SK-N-SH (cell line): ENCODE measurements at regions not wholly inside any gene's neighbourhood (a gene's known extent, or its start where the extent isn't known, plus 50 kb on each side); places are given as distances from the start of the nearest gene placed in this dataset.
"Not testable (repeated sequence)": the region's sequence is repeated elsewhere in the genome, so short reads cannot be mapped to it uniquely, and the experiment has no call there.

Experiments used
- CTCF ChIA-PET: fragments of 300-600, 350-600 bp; formaldehyde crosslinking; extraction: SDS; loops from one replicate; lab custom pipeline; 2021; lab: Yijun Ruan, JAX
- POLR2A ChIA-PET: fragments of 350-600 bp; sonication (Branson Sonifier 250); formaldehyde crosslinking; extraction: SDS; loops from one replicate; lab custom pipeline; 2020; ENCODE audit warnings: antibody characterized with exemption, inconsistent platforms; lab: Yijun Ruan, JAX
- DNase-seq: peaks from one replicate; pipeline ENCODE4 v3.0.0; 2012
- H2AFZ ChIP-seq: fragments of 200-600 bp; sonication (generic); 2 replicates; pipeline ENCODE4 v1.8.1; 2016; ENCODE audit warnings: antibody characterized with exemption, mild to moderate bottlenecking, low read depth
- H3F3A ChIP-seq: fragments of 200-600 bp; sonication (generic); replicated peaks from 2 replicates; pipeline ENCODE3; 2016; ENCODE audit warnings: antibody characterized with exemption, mild to moderate bottlenecking; ENCODE audit not compliant: insufficient read depth
- H3K27ac ChIP-seq, 2 experiments: fragments of 200-500 bp in 1 of 2; fragments of 200-600 bp in 1 of 2; sonication (Bioruptor generic) in 1 of 2; sonication (generic), shearing (Covaris generic) in 1 of 2; 2 replicates each; pipeline versions ENCODE4 v1.5.1 to v1.6.1; 2014 to 2016; ENCODE audit warnings: low read depth in 2 of 2, inconsistent platforms in 1 of 2, low read length in 1 of 2, mild to moderate bottlenecking in 1 of 2, mixed read lengths in 1 of 2
- H3K27me3 ChIP-seq: fragments of 200-600 bp; sonication (generic), shearing (Covaris generic); 2 replicates; pipeline ENCODE4 v1.6.1; 2016; ENCODE audit warnings: mixed run types; ENCODE audit not compliant: insufficient read depth
- H3K36me3 ChIP-seq, 2 experiments: fragments of 200-500 bp in 1 of 2; fragments of 200-600 bp in 1 of 2; sonication (Bioruptor generic) in 1 of 2; sonication (generic) in 1 of 2; replicated peaks in 1 of 2; 2 replicates each; pipeline versions ENCODE3 to v1.5.1; 2014 to 2016; ENCODE audit warnings: low read length in 1 of 2, mild to moderate bottlenecking in 1 of 2; ENCODE audit not compliant: insufficient read depth in 2 of 2, control insufficient read depth in 1 of 2
- H3K4me1 ChIP-seq, 2 experiments: fragments of 200-500 bp in 1 of 2; fragments of 200-600 bp in 1 of 2; sonication (Bioruptor generic) in 1 of 2; sonication (generic), shearing (Covaris generic) in 1 of 2; 2 replicates each; pipeline versions ENCODE4 v1.5.1 to v1.6.1; 2014 to 2016; ENCODE audit warnings: low read depth in 1 of 2, low read length in 1 of 2, mixed run types in 1 of 2; ENCODE audit not compliant: insufficient read depth in 2 of 2, control insufficient read depth in 1 of 2
- H3K4me2 ChIP-seq: fragments of 200-600 bp; sonication (generic), shearing (Covaris generic); 2 replicates; pipeline ENCODE4 v1.6.1; 2017; ENCODE audit warnings: mixed run types
- H3K4me3 ChIP-seq, 2 experiments: fragments of 200-500 bp in 1 of 2; fragments of 200-600 bp in 1 of 2; sonication (Bioruptor generic) in 1 of 2; sonication (generic), shearing (Covaris generic) in 1 of 2; 2 replicates each; pipeline versions ENCODE4 v1.5.1 to v1.8.1; 2014 to 2016; ENCODE audit warnings: low read depth in 2 of 2, inconsistent platforms in 1 of 2, low read length in 1 of 2, mild to moderate bottlenecking in 1 of 2, mixed read lengths in 1 of 2, moderate library complexity in 1 of 2
- H3K79me2 ChIP-seq: fragments of 200-600 bp; sonication (generic); 2 replicates; pipeline ENCODE4 v1.8.1; 2017; ENCODE audit warnings: mild to moderate bottlenecking; ENCODE audit not compliant: insufficient read depth
- H3K9ac ChIP-seq: fragments of 200-600 bp; sonication (generic); 2 replicates; pipeline ENCODE4 v1.6.1; 2017; ENCODE audit warnings: mixed run types
- H3K9me2 ChIP-seq: fragments of 200-600 bp; sonication (generic); 2 replicates; pipeline ENCODE4 v1.6.1; 2017; ENCODE audit warnings: mixed run types
- H3K9me3 ChIP-seq: fragments of 200-600 bp; sonication (generic); 2 replicates; pipeline ENCODE4 v1.6.1; 2017; ENCODE audit warnings: mixed run types, mild to moderate bottlenecking, moderate library complexity
- H4K20me1 ChIP-seq: fragments of 200-600 bp; sonication (generic); 2 replicates; pipeline ENCODE4 v1.6.1; 2017; ENCODE audit warnings: mild to moderate bottlenecking, mixed run types; ENCODE audit not compliant: insufficient read depth
- WGBS: methylation state at CpG from one replicate; pipeline ENCODE4 v1.1.6; 2017; ENCODE audit warnings: low lambda C conversion rate; 5-methylcytosine and 5-hydroxymethylcytosine counted together

DNA sequence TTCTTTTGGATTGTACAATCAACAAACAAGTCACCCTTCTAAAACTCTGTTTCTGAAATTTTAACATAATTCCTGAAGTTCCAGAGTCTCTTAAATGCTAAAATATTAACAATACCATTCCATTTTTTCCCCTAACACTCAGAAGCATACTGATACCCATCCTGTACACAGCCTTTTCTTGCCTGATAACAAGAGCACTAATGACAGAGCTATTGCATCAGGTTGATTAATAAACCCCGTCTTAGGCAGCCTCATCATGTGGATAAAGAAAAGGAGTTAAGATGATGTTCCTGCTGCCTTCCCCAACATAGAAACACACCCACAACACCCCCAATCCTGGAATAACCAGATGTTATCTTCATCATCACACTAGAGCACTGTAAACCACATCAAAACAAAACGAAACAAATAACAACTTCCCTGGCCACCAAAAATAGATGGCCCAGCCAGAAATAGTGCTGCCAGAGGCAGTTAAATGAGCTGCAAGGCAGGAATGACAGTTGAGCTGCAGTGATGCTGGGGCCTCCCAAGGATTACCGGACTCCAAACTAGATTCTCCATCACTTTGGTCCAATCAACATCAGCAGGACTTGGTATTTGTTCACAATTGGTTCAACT, 146.6 kb upstream of the NBPF9 start:
- H3K79me2 ChIP-seq, POLR2A ChIA-PET, H3F3A ChIP-seq, H3K4me3 ChIP-seq, DNase-seq, H4K20me1 ChIP-seq, H3K4me1 ChIP-seq, H3K4me2 ChIP-seq, H3K9me3 ChIP-seq, H2AFZ ChIP-seq, H3K36me3 ChIP-seq, H3K27ac ChIP-seq, CTCF ChIA-PET, H3K9ac ChIP-seq, H3K27me3 ChIP-seq, H3K9me2 ChIP-seq: not testable (repeated sequence)
- WGBS: no CpG with 5 or more reads among the region's 3 CpGs

DNA sequence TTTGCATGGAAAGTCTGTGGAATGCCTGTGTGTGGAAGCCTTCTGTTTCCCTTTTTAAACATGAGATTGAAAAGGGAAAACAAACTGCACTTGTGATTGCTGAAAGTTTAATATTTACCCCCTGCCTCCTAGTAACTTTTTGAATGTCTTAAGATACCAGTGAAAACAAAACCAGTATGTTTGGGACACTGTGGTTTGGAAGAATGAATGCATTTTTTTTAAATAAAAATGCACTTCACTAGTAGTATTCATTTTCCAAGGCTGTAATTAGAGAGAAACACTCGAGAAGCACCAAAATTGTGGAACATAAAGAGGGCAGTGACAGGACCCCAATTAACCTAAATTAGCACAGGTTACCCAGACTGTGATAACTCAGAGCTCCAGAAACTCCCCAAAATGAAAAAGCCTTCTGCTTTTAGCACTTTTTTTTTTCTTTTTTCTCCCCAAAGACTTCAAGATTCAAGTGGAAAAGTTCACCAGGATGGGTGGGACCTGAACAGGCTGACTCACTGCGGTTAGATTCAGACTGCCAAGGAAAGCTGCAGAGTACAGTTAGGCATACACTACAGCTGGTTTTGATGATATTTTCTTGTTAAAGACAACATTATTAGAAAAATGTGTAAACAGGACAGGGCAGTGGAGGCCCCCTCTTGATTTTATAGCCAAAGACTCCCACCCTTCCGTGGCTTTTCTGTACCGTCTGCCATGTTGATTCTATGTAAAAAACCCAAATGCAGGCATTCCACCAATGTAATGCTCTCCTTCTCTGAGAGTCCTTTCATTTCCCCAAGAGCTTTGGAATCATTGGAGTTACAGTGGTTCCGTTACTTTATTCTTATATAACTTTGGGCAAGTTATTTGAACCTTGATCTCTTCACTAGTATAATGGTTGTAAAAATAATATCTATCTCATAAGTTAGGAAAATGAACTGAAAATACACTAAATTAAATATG, 151.8 kb upstream of the NBPF9 start:
- H3K4me3 ChIP-seq, H3K9ac ChIP-seq, POLR2A ChIA-PET, H3K27ac ChIP-seq, H3K27me3 ChIP-seq, DNase-seq, H3F3A ChIP-seq, H4K20me1 ChIP-seq, H3K9me3 ChIP-seq, H2AFZ ChIP-seq, H3K4me2 ChIP-seq, H3K36me3 ChIP-seq, CTCF ChIA-PET, H3K79me2 ChIP-seq, H3K9me2 ChIP-seq, H3K4me1 ChIP-seq: not testable (repeated sequence)
- WGBS: 20% methylated on average over 1 of the region's 5 CpGs

DNA sequence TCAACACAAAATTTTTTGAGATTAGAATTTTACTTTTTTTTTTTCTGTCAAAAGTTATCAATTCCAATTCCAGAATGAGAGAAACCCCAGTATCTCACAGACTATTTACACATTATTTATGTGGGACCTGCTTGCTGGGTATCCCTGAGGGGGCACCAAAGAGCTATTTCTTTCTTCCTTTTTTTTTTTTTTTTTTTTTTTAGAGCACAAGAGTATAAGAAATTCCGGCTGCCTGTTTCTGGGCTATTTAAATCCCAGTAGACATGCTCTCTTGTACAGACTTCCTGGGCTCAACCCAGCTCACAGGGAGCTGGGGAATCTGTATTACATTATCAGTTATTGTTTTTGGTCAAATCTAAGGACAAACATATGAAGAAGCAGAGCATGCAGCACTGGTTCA, 156.9 kb upstream of the NBPF9 start:
- H3K27ac ChIP-seq, CTCF ChIA-PET: not testable (repeated sequence)
- 70% methylated on average over 1 of the region's 1 CpG for WGBS

DNA sequence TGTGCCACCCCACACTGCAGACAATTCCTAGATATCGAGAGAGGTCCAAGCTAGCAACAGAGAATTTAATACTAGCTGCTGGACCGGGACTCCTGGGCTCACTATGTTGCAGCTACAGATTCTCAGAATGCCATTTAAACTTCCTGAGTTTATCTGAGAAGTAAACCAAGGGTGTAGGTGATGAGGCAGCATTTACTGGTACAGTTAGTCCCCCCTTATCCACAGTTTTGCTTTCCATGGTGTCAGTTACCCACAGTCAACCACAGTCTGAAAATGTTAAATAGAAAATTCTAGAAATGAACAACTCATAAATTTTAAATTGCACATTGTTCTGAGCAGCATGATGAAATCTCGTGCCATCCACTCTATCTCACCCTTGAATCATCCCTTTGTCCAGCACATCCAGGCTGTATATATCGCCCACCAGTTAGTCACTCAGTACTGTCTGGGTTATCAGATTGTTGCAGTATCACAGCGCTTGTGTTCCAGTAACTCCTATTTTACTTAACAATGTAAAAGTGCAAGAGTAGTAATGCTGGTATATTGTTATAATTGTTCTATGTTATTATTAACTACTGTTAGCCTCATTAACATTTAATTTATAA, 157.5 kb upstream of the NBPF9 start:
- DNase-seq, H3K27ac ChIP-seq: not testable (repeated sequence)
- 60% methylated on average over 1 of the region's 5 CpGs for WGBS

More for the DNA sequence above, 156.9 kb upstream of the NBPF9 start:
- DNase-seq, H3K79me2 ChIP-seq, H3K36me3 ChIP-seq, H3K4me2 ChIP-seq, H3K9ac ChIP-seq, H3K4me3 ChIP-seq, H2AFZ ChIP-seq, H4K20me1 ChIP-seq, H3K4me1 ChIP-seq, H3K27me3 ChIP-seq, H3K9me2 ChIP-seq, POLR2A ChIA-PET, H3K9me3 ChIP-seq, H3F3A ChIP-seq: not testable (repeated sequence)

DNA sequence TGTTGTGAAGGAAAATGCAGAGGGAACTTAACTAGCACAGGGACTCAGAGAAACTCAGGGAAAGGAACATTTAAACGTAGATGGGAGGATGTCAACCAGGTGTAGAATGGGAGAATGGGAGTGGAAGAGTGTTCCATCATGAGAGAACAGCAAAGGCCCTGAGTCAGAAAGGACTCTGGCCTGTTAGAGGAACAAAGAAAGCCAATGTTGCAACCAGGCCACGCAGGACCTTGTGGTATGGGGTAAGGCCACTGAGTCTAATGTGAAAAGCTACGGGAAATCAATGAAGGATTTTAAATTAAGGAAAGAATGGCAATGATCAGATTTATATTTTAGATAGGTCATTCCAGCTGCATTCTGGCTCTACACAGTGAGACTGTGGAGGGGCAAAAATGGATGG, 163.9 kb upstream of the NBPF9 start:
- H3K4me2 ChIP-seq, DNase-seq, H3F3A ChIP-seq, H2AFZ ChIP-seq, H3K79me2 ChIP-seq, H3K4me3 ChIP-seq, H3K9ac ChIP-seq, H3K9me2 ChIP-seq, H3K27me3 ChIP-seq, H3K36me3 ChIP-seq, H3K9me3 ChIP-seq, CTCF ChIA-PET, H3K4me1 ChIP-seq, H4K20me1 ChIP-seq, POLR2A ChIA-PET, H3K27ac ChIP-seq: not testable (repeated sequence)
- WGBS: no CpG with 5 or more reads among the region's 3 CpGs

More for the DNA sequence above, 157.5 kb upstream of the NBPF9 start:
- H3K4me3 ChIP-seq, H3K4me2 ChIP-seq, H2AFZ ChIP-seq, H3K79me2 ChIP-seq, H3K36me3 ChIP-seq, H3K27me3 ChIP-seq, H3K4me1 ChIP-seq, H3K9me3 ChIP-seq, H3K9me2 ChIP-seq, CTCF ChIA-PET, H3F3A ChIP-seq, H3K9ac ChIP-seq, H4K20me1 ChIP-seq, POLR2A ChIA-PET: not testable (repeated sequence)

DNA sequence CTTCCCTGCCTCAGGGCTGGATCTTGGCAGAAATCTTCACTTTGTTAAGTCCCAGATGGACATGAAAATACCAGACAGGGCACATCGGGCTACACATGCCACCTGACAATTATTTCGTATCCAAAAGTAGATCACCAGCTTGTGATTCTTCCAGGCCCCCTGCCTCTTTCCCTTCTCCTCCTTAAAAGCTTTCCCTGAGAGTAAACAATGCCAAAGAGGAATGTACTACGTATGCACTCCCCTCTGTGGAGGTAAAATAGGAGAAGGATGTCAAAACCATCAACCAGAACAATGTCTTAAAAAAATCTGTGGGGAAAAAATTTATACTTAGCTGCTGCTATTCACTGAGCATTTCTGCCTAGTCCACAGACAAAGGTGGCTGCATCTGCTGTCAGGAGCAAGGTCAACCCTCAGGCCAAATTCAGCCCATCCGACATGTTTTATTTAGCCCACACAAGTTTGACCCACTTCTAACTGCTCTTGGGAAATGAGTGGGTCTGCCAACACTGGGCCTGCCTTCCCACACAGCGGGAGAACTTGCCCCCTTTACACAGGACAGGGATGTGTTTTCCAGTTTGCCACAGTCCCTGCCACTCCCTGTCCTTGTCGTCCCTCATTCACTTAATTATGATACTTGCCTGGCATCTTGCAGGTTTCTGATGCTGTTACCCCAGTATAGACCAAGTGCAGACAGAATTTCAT, 165.8 kb upstream of the NBPF9 start:
- H4K20me1 ChIP-seq, H3K9me2 ChIP-seq, H3K27ac ChIP-seq, H3K9ac ChIP-seq, POLR2A ChIA-PET, H2AFZ ChIP-seq, H3K36me3 ChIP-seq, H3K4me2 ChIP-seq, H3K4me1 ChIP-seq, H3K79me2 ChIP-seq, H3K9me3 ChIP-seq, H3F3A ChIP-seq, H3K4me3 ChIP-seq, DNase-seq, H3K27me3 ChIP-seq, CTCF ChIA-PET: not testable (repeated sequence)
- no CpG with 5 or more reads among the region's 6 CpGs for WGBS
